ENCODE measurements at regions not wholly inside any gene's neighbourhood (a gene's known extent, or its start where the extent isn't known, plus 50 kb on each side); places are given as distances from the start of the nearest gene placed in this dataset.
A peak's percentile ranks its signal among the peaks of the same experiment; 100 is the strongest.

GRCh38 chr6:159099276-159099675 lies 54.5 kb upstream of the TAGAP start:
- no peak for DNase-seq

DNA sequence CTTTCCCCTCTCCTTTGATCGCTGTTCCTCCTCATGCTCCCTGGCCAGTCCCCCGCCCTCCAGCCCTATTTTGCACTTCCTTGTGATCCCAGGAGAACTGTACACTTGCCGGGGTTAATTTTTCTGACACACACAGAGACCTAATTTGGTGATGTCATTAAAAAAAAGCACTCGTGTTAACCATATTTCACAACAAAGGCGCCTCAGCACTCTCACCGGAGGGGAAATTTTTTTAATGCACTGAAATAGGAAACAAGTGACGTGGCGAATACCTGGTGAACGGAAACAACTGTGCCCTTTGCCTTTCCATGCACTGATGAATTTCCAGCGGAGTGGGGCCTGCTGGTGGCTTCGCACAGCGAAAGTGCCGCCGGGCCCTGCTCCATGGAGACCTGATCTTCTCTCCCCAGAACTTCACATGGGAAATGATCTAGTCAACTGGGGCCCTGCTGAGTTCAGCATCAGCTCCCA lies 53.9 kb upstream of the TAGAP start:
- peak; percentile 86 to 88 for DNase-seq

- no peak for DNase-seq
Measured at GRCh38 chr6:159097256-159097655, 52.5 kb upstream of the TAGAP start.

GRCh38 chr6:159095616-159096015 lies 50.8 kb upstream of the TAGAP start:
- DNase-seq: no peak

DNA sequence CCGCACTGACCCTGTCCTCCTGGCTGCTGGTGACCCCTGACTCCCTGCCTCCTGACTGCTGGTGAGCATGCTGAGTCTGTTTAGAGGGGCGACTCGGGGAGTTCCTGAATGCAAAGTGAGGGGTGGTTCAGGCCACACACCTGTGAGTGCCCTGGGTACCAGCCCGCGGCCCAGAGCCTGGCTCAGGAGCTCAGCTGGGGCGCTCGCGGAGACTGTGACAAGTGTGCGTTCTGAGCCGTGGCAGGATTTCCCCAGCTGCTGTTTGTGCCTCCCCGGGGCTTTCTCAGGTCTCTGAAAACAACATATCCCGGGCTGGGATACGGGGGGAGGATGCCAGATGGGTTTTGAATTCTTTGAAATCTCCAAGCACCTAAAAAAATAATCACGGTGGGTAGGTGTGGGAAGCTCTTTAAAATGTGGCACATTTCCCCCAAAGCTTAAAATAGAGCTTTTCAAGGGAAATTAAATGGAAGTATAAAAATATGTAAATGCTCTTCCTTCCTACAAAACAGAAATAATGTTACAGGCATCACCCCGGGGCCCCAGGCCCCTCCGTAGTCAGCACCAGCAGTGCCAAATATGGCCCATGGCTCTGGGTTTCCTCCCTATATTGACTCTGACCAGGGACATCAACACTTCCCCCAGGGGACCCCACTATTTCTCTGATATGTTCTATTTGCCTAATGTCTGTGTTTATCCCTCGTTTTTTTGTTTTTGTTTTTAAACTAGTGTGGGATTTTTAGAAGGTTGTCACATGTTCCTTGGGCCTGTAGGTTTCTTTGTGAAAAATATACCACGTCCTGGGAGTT lies 49.9 kb upstream of the TAGAP start:
- DNase-seq: peak; percentile 61 to 86
